Activated T-cell treated with anti-CD3 and anti-CD28 coated beads, Interleukin-2, amount 50 U/mL, for 48 hours (primary cell): ENCODE measurements at regions not wholly inside any gene's neighbourhood (a gene's known extent, or its start where the extent isn't known, plus 50 kb on each side); places are given as distances from the start of the nearest gene placed in this dataset.
"Not testable (repeated sequence)": the region's sequence is repeated elsewhere in the genome, so short reads cannot be mapped to it uniquely, and the experiment has no call there.

Source experiments
- DNase-seq, 2 experiments: peaks; one replicate each; pipeline ENCODE4 v3.0.0-alpha.2; 2020

DNA sequence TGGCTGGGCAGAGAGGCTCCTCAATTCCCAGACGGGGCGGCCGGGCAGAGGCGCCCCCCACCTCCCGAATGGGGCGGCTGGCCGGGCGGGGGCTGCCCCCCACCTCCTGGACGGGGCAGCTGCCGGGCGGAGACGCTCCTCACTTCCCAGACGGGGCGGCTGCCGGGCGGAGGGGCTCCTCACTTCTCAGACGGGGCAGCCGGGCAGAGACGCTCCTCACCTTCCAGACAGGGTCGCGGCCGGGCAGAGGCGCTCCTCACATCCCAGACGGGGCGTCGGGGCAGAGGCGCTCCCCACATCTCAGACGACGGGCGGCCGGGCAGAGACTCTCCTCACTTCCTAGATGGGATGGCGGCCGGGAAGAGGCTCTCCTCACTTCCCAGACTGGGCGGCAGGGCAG lies 214.1 kb downstream of the SOX2 start:
- not testable (repeated sequence) for DNase-seq

DNA sequence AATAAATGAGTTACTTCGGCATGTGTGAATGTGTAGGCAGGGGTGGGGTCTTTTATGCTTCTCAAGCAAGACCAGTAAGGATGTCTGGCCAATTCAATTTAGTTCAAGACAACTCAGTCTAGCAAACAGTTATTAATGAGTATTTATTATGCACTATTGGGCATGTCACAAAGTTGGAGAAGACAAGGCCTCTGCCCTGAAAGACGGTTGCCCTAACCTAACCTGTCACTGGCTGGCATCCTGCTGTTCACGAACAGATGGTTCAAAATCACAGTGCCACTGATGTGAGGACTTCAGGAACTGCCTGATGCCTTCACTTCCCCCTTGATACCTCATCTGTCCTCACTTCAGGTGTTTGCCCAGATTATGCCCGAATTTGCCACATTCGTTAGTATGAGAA lies 217.8 kb downstream of the SOX2 start:
- no peak for DNase-seq

DNA sequence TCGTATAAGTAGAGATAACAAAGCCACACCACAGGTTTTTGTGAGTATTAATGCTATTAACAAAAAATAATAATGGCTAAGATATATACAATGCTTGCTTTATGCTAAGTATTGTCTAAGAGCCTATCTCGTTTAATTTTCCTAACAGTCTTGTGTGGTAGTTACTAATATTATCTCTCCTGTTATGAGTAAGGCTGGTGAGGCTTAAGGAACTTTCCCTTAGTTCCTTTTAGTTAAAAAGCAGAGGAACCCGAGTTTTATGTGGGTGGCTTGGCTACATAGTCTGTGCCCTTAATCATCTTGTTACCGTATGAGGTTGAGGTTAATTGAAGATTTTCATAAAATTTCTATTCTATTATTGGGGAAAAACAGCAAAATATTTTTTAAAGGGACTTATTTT lies 218.4 kb downstream of the SOX2 start:
- DNase-seq = no peak

- DNase-seq = no peak
These were observed 220.3 kb downstream of the SOX2 start for GRCh38 chr3:181932039-181932438.

GRCh38 chr3:181933052-181933618 lies 221.4 kb downstream of the SOX2 start:
- no peak for DNase-seq

DNA sequence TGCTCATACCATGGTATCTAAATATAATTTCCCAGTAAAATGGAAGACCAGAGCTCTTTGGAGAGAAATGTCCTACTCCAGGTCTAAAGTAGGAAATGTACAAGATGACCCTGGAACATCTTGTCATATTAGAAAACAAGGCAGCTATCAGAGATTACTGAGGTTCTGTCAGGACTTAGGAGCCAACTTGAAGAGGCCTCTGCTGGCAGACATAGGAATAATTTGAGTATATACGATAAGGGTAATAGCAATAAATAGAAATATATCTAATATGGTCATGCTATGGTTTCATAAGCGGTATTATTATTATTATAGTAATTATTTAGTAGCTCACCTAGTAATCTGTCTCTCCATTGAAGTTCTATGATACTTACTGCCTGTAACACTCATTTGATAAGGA lies 224.2 kb downstream of the SOX2 start:
- no peak for DNase-seq

GRCh38 chr3:181936774-181937173 lies 225.0 kb downstream of the SOX2 start:
- DNase-seq = no peak

GRCh38 chr3:181938580-181938979 lies 226.9 kb downstream of the SOX2 start:
- not testable (repeated sequence) for DNase-seq

DNA sequence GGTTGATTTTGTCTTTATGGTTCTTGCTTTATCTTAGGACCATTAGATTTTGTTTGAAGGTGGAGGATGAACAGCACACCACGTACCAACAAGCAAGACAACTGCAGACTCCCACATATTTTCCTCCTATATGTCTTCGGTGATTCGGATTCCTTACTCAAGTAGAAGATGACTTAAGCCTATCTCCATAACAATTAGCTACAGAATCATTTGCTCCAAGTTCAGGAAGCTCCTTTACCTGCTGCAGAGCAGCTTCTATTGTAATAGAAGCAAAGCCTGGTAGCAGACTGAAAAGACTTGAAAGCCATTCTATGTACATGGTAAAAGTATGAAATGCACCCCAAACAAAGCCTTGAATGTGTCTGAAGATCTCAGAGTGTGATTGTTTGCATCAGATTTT lies 229.0 kb downstream of the SOX2 start:
- no peak for DNase-seq

DNA sequence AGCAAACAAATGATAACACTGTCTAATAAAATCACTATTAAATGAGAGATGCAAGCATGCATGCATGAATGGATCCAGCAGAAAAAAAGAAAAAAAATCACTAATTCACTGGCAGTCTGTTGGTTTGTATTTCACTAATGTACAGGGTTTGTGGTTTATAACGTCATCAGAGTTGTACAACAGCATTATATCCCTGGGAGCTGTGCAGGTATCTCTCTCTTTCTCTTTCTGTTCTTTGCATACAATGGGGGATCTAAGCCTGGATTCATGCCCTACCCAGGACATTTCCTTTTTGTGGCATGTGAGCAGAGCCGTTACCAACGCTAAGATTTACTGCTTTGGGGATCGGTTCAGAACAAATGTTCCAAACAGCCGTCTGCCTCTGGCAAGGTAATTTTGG lies 229.5 kb downstream of the SOX2 start:
- no peak for DNase-seq

DNA sequence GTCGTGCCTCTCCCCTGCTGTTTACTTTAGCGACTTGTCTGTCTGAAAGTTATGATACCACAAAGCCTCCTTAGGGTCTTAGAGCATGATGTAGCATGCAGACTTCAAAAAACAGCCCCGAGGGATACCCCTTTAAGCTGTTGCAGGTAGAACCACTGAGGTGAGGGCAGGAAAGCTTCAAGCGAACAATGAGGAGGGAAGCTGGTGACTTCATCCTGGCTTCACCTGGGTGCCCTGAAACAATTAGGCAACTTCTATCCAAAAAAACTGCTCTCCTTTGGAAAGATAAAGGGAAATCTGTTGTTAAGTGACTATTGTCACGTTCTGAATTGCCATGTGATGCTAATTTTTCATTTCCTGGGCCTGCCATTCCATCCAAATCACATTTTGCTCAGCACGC lies 231.6 kb downstream of the SOX2 start:
- DNase-seq = no peak

GRCh38 chr3:181947606-181948005 lies 235.9 kb downstream of the SOX2 start:
- DNase-seq = no peak

- no peak for DNase-seq
These were observed 236.6 kb downstream of the SOX2 start for GRCh38 chr3:181948286-181948685.

- no peak for DNase-seq
These were observed 240.5 kb downstream of the SOX2 start for GRCh38 chr3:181952221-181952620.

- no peak for DNase-seq
These were observed 241.2 kb downstream of the SOX2 start for GRCh38 chr3:181952929-181953328.

DNA sequence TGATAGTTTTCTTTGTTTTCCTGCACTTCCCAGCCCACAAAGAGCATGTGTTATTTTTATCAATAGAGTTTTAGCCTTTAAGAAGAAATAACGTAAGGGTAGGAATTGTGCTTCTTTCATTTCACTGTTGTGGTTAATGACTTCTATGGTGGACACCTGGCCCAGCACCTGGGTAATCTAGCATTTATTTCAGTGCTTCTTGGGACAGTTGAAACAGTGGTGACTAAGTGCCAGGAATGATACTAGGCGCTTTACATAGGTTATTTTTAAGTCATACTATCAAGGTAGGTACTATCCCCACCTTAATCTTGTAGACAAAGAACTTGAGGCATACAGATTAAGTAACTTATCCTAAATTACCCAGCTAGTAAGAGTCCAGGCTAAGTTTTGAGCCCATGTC lies 243.8 kb downstream of the SOX2 start:
- DNase-seq = no peak

GRCh38 chr3:181956122-181956521 lies 244.4 kb downstream of the SOX2 start:
- DNase-seq = no peak

- DNase-seq = no peak
These were observed 254.7 kb downstream of the SOX2 start for GRCh38 chr3:181966393-181966792.

DNA sequence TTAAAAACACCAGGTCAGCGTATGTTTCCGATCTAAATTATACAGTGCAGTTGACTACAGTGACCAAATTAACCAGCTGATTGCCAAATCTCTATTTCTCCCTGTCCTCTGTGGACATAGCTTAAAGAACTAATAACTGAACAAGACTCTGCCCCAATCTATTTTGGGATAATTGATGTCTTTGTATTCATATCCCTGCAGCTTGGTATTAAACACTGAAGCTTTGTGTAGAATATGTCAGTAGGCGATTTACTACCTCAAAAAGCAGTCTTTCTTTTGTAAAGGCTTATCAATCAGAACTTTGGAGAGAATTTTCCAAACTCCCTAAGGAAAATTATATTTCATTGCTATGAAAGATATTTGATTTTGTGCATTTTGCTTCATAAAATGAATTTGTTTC lies 258.2 kb downstream of the SOX2 start:
- no peak for DNase-seq

DNA sequence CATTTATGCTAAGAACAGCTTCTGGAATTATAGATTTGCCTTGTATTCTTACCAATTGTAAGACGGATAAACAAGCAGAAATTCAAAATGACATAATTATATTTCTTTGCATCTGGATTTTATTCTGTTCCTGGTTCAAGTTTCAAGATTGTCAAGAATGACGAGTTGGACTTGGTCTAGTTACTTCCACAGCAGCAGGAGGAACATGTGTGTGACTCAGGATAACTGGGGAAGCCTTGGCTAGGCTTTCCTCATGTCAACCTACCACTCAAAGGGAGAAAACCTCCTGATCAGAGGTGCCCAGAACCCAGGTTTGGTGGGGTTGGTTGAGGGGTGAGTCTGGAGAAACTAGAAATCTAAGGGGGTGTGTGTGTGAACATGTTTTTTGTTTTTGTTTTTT lies 259.7 kb downstream of the SOX2 start:
- no peak for DNase-seq

DNA sequence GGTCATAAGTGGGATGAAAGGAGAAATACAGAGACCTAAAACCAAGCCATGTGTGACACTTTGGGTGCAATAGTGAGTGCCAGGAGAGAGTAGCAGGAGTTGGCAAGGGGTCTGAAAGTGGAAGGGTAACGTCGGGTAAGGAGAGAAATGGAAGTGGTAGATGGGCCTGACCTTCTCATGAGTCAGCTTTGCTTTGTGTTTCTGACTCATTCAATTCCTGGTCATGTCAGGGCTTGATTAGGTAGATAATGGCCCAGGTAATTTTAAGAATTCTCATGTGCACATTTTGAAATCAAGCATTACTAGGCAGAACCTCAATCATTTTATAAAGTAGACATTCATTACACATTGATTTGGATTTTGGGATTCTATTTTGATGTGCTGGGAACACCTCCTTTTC lies 262.5 kb downstream of the SOX2 start:
- DNase-seq = no peak

GRCh38 chr3:181976526-181976925 lies 264.8 kb downstream of the SOX2 start:
- no peak for DNase-seq

DNA sequence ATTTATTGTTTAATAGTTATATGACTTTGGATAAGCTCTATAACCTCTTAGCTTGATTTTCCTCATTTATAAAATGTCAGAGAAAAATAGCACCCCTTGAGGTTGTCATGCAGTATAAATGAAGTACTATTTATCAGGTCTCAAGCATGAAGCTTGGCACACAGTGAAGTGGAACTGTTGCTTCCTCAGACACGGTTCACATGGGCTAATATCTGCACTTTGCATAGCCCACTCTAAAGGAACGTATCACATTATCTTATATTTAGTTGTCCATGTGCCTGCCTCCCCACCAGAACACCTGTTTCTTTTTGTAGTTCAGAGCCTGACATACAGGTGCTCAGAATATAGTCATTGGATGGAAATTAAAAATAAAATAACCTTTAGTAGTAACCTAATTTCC lies 273.7 kb downstream of the SOX2 start:
- DNase-seq = no peak

DNA sequence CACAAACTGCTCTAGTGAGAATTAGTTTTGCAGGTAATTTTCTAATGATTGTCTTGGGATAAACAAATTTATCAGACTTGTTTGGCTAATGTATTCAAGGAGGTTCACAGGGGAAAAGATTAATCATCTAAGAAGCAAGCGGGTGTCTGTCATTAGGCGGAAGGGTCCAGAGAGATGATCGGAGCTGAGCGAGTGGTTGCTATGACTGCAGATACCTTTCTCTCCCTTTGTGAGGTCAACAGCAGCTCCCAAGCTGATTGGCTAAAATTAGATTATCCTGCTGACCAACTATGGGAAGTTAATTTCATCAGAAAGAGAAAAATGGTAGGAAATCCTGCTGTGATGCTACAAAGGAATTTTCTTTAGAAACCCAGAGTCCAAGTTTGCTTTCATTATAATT lies 276.0 kb downstream of the SOX2 start:
- no peak for DNase-seq

GRCh38 chr3:181998828-181999227 lies 287.1 kb downstream of the SOX2 start:
- no peak for DNase-seq

- no peak for DNase-seq
These were observed 287.6 kb downstream of the SOX2 start for GRCh38 chr3:181999314-181999713.
